ENCODE measurements at regions not wholly inside any gene's neighbourhood (a gene's known extent, or its start where the extent isn't known, plus 50 kb on each side); places are given as distances from the start of the nearest gene placed in this dataset.
"Not testable (repeated sequence)": the region's sequence is repeated elsewhere in the genome, so short reads cannot be mapped to it uniquely, and the experiment has no call there.

DNA sequence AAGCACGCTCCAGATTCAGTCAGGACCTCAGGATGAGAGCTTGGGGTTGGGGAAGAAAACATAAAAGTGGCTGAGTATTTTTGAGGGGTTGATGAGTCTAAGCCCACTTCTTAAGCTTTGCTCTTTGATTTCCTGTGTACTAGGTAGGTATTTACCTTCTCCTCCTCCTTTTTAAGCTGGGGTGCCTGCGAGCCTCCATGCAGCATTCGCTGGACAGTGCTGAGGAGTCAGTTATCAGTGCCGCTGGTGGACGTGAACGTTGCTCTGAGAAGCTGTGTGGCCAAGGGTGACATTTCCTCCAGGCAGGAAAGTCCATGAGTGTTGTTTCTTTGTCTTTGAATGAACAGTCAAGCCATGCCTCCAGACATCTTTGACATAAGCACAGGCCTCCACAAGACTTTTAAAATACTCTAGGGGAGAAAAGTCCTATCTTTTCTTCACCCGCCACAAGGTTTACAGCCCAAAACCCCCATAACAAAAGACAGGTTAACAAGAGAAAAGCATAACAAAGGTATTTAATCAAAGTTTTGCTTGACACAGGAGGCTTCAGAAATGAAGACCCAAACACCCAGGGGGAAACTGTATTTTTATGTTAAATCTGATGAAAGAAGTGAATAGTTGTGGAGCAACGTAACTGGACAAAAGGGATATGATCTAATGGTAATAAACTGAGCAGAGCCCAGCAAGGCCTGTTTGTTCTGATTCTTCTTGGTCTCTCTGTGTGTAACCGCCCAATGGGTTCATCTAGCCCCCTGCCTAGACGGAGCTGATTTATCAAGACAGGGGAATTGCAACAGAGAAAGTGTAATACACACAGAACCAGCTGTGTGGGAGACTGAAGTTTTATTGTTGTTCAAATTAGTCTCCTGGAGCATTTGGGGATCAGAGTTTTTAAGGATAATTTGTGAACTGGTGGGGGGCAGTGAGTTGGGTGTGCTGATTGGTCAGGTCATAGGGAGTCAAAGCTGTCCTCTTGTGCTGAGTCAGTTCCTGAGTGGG, 217.9 kb downstream of the SPATA31A1 start:
- H3K9me3 Mint-ChIP-seq (ENCODE audit: insufficient read depth); DNase-seq; H3K4me1 Mint-ChIP-seq (ENCODE audit: low read depth); H3K36me3 Mint-ChIP-seq (ENCODE audit: low read depth); POLR2A ChIA-PET; H3K27ac Mint-ChIP-seq; H3K4me3 Mint-ChIP-seq; ATAC-seq; H3K27me3 Mint-ChIP-seq (ENCODE audit: low read depth); CTCF ChIA-PET: not testable (repeated sequence)

DNA sequence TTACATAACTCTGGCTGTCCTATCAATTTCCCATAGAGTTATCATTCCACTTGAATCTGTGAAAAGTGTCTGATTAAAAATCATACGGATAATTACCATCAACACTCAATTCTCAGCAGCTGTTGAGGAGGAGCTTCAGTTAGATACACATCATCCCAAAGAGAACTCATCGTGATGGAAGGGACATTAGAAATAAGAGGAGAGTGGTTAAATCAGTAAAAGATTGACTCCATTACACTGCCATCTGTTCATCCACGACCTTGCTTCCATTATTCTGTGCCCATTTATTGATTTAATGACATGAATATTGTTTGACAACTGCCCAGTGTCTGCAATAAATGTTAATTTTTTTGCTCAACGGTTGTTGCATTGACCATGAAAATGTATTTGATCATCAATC, 223.5 kb downstream of the SPATA31A1 start:
- H3K4me1 Mint-ChIP-seq (ENCODE audit: low read depth); H3K4me3 Mint-ChIP-seq; ATAC-seq; H3K27ac Mint-ChIP-seq; H3K9me3 Mint-ChIP-seq (ENCODE audit: insufficient read depth); H3K27me3 Mint-ChIP-seq (ENCODE audit: low read depth); POLR2A ChIA-PET; CTCF ChIA-PET; H3K36me3 Mint-ChIP-seq (ENCODE audit: low read depth); DNase-seq: not testable (repeated sequence)

DNA sequence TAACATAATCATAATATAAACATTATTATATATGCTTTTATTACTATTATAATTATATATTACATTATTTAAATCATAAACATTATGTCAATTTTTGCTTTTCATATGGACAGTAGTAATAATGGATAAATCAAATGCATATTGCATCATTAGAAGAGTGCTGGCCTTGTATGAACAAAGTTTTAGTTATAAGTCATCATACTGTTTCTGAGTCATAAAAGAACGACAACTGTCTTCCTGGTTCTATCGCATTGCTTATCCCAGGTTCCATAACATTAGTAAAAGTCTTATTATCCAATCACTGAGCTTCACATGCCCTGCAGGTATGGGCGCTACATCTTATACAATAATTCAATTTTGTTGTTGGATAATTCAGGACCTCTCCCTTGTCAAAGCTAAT, 225.8 kb downstream of the SPATA31A1 start:
- H3K9me3 Mint-ChIP-seq (ENCODE audit: insufficient read depth); H3K27ac Mint-ChIP-seq; CTCF ChIA-PET; POLR2A ChIA-PET; H3K4me1 Mint-ChIP-seq (ENCODE audit: low read depth); H3K36me3 Mint-ChIP-seq (ENCODE audit: low read depth); DNase-seq; ATAC-seq; H3K4me3 Mint-ChIP-seq; H3K27me3 Mint-ChIP-seq (ENCODE audit: low read depth): not testable (repeated sequence)

DNA sequence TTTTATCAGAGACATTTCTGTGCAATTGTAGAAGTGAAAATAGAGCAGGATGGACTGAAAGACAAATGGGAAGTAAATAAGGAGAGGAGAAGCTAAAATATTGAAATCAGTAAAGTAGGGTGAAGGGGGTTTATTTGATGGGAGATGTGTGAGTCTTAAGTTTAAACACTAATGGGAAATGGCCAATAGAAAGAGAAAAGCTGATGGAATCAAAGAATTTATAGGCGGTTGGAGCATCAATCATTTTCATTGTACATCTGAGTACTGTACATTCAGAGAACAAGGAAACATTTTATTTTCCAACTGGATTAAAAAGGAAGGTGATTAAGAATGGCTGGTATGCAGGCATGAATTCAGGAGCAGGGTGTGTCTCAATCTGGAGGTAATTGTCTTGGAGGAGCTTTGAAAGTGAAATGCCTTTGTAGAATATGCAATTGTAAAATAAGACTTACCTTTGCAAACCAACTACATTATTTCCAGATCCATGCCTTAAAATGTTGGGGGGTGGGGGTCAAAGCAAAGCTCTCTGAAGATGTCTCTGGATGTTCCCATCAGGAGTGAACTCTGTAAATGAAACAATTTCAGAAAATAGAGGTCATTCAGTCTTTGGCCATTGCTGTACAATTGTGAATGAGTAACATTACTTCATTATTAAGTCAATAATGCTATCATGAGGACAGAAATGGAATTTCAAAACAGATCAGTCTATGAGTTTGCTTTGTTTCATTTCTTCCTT, 227.4 kb downstream of the SPATA31A1 start:
- POLR2A ChIA-PET; CTCF ChIA-PET; DNase-seq; ATAC-seq; H3K27ac Mint-ChIP-seq; H3K9me3 Mint-ChIP-seq (ENCODE audit: insufficient read depth); H3K36me3 Mint-ChIP-seq (ENCODE audit: low read depth); H3K4me3 Mint-ChIP-seq; H3K27me3 Mint-ChIP-seq (ENCODE audit: low read depth); H3K4me1 Mint-ChIP-seq (ENCODE audit: low read depth): not testable (repeated sequence)

DNA sequence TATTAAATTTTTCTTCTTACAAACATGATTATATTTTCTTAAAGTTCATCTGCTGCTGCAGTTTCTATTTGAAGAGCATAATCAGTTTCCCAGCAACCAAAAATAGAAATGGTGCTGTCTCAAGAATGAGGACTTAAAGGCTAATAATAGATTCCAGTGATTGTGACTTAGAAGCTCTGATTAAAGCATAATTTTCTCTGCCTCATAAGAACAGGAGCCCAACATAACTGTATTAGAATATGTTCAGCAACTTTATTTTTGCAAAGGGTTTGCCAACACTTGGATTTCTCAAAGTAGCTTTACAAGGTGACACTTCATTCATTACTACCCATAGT, 227.9 kb downstream of the SPATA31A1 start:
- ATAC-seq; DNase-seq; H3K4me3 Mint-ChIP-seq; H3K9me3 Mint-ChIP-seq (ENCODE audit: insufficient read depth); H3K36me3 Mint-ChIP-seq (ENCODE audit: low read depth); H3K4me1 Mint-ChIP-seq (ENCODE audit: low read depth); H3K27ac Mint-ChIP-seq; CTCF ChIA-PET; H3K27me3 Mint-ChIP-seq (ENCODE audit: low read depth); POLR2A ChIA-PET: not testable (repeated sequence)

DNA sequence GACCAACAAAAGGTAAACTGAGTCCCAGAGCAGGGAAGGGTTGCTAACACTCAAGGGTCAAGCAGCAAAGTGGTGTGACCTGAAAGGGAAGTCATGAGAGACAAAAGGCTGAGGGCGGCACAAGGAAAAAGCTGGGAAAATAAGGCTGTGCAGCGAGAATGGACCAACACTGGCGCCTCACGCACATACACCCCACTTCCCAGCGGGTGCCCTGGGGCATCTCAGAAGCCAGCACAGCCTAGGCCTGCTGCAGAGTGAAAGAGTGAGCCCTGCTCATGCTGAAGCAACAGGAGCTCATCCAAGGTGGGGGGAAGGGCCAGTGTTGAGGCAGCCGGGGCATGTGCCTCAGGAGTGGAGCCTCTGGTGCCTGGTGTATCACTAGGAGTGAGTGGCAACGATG, 229.8 kb downstream of the SPATA31A1 start:
- DNase-seq; H3K4me3 Mint-ChIP-seq; H3K4me1 Mint-ChIP-seq (ENCODE audit: low read depth); ATAC-seq; POLR2A ChIA-PET; H3K36me3 Mint-ChIP-seq (ENCODE audit: low read depth); H3K27me3 Mint-ChIP-seq (ENCODE audit: low read depth); H3K27ac Mint-ChIP-seq; H3K9me3 Mint-ChIP-seq (ENCODE audit: insufficient read depth); CTCF ChIA-PET: not testable (repeated sequence)

DNA sequence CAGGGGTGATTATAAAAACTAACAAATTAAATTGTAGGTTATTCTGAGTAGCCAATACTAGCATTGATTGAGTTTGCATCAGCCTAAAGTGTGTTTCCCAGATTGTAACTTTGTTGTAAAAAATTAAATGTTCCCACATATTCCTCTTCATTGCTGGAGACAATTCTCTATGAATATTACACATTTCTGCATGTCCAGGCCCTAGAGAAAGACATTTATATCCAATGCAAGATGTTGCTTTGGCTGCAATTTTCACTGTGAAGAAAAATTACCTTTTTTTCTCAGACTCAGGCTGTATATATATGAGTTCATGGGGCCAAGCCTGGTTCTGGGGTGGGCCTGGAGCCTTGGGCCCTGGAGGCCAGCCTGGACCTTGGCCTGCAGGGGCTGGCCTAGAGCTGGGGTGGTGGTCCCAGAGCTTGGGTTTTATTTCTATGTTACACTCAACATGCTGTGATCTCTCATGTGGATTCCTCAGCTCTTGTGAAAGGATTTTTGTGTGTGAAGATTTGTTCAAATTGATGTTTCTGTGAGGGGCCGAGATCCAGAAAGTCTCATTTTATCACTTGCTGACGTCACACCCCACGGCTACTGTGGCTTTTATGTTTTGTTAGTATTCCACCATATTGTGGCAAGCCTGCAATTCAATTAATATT, 232.5 kb downstream of the SPATA31A1 start:
- no peak overlapping the region for H3K27ac Mint-ChIP-seq
- H3K36me3 Mint-ChIP-seq (ENCODE audit: low read depth): no peaks in the 10 kb centered on the region
- H3K27me3 Mint-ChIP-seq (ENCODE audit: low read depth): no peaks in the 10 kb centered on the region
- ChIA-PET POLR2A (no interaction called here), CTCF (no interaction called here)
- ATAC-seq: no peak
- H3K4me1 Mint-ChIP-seq (ENCODE audit: low read depth): no peaks in the 10 kb centered on the region
- no peak overlapping the region for H3K4me3 Mint-ChIP-seq
- no peak for DNase-seq
- no peaks in the 10 kb centered on the region for H3K9me3 Mint-ChIP-seq (ENCODE audit: insufficient read depth)

DNA sequence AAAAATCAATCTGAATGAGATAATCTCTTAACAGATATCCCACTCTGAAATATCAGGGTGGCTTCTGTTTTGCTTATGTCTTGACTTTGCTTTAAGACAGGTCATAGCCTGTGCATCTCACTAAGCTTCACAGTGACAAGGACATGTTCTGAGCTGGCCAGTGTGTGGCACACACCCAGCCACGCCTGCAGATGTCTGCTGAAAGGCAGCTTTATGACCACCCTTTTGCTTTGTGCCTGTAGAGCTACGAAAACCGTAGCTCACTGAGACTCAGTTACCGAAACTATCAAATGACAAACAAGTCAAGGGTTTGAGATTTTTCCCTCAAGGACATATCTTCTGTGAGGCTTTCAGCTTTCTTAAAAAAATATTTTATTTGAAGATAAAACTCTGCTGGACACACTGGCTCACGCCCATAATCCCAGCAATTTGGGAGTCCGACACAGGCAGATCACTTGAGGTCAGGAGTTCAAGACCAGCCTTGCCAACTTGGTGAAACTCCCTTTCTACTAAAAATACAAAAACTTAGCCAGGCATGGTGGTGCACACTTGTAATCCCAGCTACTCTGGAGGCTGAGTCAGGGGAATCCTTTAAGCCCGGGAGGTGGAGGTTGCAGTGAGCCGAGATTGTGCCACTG, 233.2 kb downstream of the SPATA31A1 start:
- ATAC-seq: no peak
- H3K4me1 Mint-ChIP-seq (ENCODE audit: low read depth): no peaks in the 10 kb centered on the region

DNA sequence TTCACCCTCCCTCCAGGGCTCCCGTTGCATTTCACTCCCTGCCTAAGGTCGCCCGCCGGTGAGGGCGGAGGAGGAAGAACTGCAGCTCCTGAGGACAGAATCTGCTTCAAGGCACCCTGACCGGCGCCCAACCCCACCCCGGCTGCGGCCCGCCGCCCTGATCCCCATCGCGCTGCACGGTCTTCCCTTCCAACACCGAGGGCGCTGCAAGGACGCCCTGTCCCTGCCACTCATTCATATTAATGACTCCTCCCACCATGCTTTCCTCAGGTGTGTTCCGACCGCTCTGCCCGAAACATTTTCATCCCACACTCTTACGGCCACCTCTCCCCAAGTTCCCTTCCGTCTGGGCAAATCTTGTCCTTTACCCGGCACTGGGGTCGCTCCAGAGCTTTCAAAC, 248.6 kb downstream of the SPATA31A1 start:
- H3K36me3 Mint-ChIP-seq (ENCODE audit: low read depth); H3K4me1 Mint-ChIP-seq (ENCODE audit: low read depth); H3K9me3 Mint-ChIP-seq (ENCODE audit: insufficient read depth); DNase-seq; H3K4me3 Mint-ChIP-seq; H3K27ac Mint-ChIP-seq; ATAC-seq; POLR2A ChIA-PET; CTCF ChIA-PET; H3K27me3 Mint-ChIP-seq (ENCODE audit: low read depth): not testable (repeated sequence)

More for the DNA sequence above, 233.2 kb downstream of the SPATA31A1 start:
- no peaks in the 10 kb centered on the region for H3K27me3 Mint-ChIP-seq (ENCODE audit: low read depth)
- no peak for DNase-seq
- POLR2A ChIA-PET: no interaction called here
- CTCF ChIA-PET: no interaction called here
- H3K4me3 Mint-ChIP-seq: no peak overlapping the region
- no peak overlapping the region for H3K27ac Mint-ChIP-seq
- no peaks in the 10 kb centered on the region for H3K9me3 Mint-ChIP-seq (ENCODE audit: insufficient read depth)
- no peaks in the 10 kb centered on the region for H3K36me3 Mint-ChIP-seq (ENCODE audit: low read depth)

DNA sequence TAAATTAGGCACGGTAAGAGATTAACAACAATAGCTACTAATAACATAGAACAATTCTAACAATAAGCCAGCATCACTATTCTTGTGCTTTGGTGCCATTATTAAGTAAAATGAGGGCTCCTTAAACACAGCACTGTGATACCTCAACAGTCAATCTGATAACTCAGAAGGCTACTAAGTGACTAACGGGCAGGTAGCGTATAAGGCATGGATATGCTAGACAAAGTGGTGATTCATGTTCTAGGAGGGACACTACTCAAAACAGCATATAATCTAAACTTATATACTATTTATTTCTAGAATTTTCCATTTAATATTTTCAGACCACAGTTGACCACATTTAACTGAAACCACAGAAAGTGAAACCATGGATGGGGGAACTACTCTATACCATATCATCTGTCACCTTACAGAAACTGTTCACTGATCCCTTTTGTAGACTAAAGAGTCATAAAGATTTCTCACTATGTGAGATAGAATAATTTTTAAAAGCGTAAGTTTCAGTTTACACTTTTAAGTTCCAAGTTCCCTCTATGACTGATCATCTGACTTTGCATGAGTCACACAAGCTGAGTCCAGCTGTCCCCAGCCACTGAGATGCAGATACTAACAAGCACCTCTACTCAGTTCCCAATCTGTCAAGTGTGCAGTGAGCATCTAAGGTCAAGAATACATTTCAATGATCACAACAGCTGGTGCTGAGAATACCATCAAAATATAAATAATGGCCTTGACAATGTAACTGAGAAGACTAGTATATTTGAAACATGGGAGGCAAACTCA, 256.2 kb downstream of the SPATA31A1 start:
- H3K4me3 Mint-ChIP-seq; DNase-seq; H3K27ac Mint-ChIP-seq; H3K36me3 Mint-ChIP-seq (ENCODE audit: low read depth); H3K4me1 Mint-ChIP-seq (ENCODE audit: low read depth); H3K9me3 Mint-ChIP-seq (ENCODE audit: insufficient read depth); CTCF ChIA-PET; POLR2A ChIA-PET; H3K27me3 Mint-ChIP-seq (ENCODE audit: low read depth); ATAC-seq: not testable (repeated sequence)

DNA sequence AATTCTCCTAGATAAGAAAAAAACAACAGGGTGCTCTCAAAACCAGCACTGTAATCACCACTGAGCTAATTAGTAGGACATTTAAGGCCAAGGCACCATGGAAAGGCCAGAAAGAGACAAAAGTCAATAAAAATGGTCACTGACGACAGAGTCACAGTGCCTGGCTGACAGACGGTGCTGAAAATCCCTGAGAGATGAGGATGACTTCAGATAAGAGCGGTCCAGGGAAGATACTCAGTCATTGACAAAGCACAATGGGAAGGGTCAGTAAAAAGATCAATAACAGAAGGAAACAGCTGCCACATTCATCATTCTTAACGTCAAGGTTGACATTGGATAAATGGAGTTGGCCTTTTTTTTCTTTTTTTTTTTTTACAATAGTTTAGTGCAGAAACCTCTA, 261.0 kb downstream of the SPATA31A1 start:
- H3K9me3 Mint-ChIP-seq (ENCODE audit: insufficient read depth); H3K27ac Mint-ChIP-seq; H3K4me1 Mint-ChIP-seq (ENCODE audit: low read depth); ATAC-seq; DNase-seq; POLR2A ChIA-PET; H3K36me3 Mint-ChIP-seq (ENCODE audit: low read depth); H3K4me3 Mint-ChIP-seq; CTCF ChIA-PET; H3K27me3 Mint-ChIP-seq (ENCODE audit: low read depth): not testable (repeated sequence)

Measured in activated CD8-positive, alpha-beta T cell treated with anti-CD3 and anti-CD28 coated beads, Interleukin-2, amount 10 ng/mL, durations not matched to agents 7 days and 5 days (primary cell).